MCF 10A (cell line): ENCODE measurements at regions not wholly inside any gene's neighbourhood (a gene's known extent, or its start where the extent isn't known, plus 50 kb on each side); places are given as distances from the start of the nearest gene placed in this dataset.

ENCODE experiments used
- BruUV-seq: library from RNA; stranded (reverse); fragments of 400-500 nt; replicated peaks from 2 replicates; lab custom pipeline; 2021; lab: Mats Ljungman, UMichigan
- CTCF ChIA-PET: fragments of 300-600 bp; sonication (Branson Sonifier 250); formaldehyde crosslinking; extraction: SDS; loops from one replicate; lab custom pipeline; 2021; ENCODE audit warnings: antibody characterized with exemption, inconsistent platforms; lab: Yijun Ruan, JAX
- POLR2A ChIA-PET: fragments of 300-600, 350-650 bp; sonication (Branson Sonifier 250); formaldehyde crosslinking; extraction: SDS; loops from one replicate; lab custom pipeline; 2020; ENCODE audit warnings: antibody characterized with exemption, inconsistent platforms; lab: Yijun Ruan, JAX
- DNase-seq: peaks from one replicate; pipeline ENCODE4 v3.0.0-alpha.2; 2018; ENCODE audit not compliant: unreplicated experiment
- H3K27ac Mint-ChIP-seq: one replicate; pipeline ENCODE4 v1.8.0; 2022; ENCODE audit warnings: mild to moderate bottlenecking, low read depth, mixed read lengths; ENCODE audit not compliant: unreplicated experiment
- H3K27me3 Mint-ChIP-seq: one replicate; pipeline ENCODE4 v1.8.0; 2022; ENCODE audit warnings: mixed read lengths; ENCODE audit not compliant: insufficient read depth, unreplicated experiment
- H3K36me3 Mint-ChIP-seq: one replicate; pipeline ENCODE4 v1.8.0; 2022; ENCODE audit warnings: mild to moderate bottlenecking, moderate library complexity, mixed read lengths; ENCODE audit not compliant: insufficient read depth, unreplicated experiment
- H3K4me1 Mint-ChIP-seq: one replicate; pipeline ENCODE4 v1.8.0; 2022; ENCODE audit warnings: mixed read lengths; ENCODE audit not compliant: insufficient read depth, unreplicated experiment
- H3K4me3 Mint-ChIP-seq: one replicate; pipeline ENCODE4 v1.8.0; 2022; ENCODE audit warnings: mild to moderate bottlenecking, moderate library complexity, mixed read lengths; ENCODE audit not compliant: unreplicated experiment
- H3K9me3 Mint-ChIP-seq: one replicate; pipeline ENCODE4 v1.8.0; 2022; ENCODE audit warnings: mixed read lengths; ENCODE audit not compliant: unreplicated experiment
- intact Hi-C: fragments of 100-400 bp; cut with micrococcal nuclease; formaldehyde crosslinking; loops from 2 replicates; pipeline ENCODE4 v1.14.1; 2022
- TF ChIP-seq, protein P1 (sequence below): fragments of 200-600 bp; IDR thresholded peaks from one replicate; pipeline ENCODE4 v1.8.0; 2022; ENCODE audit warnings: antibody characterized with exemption, mild to moderate bottlenecking; ENCODE audit not compliant: unreplicated experiment

- H3K27ac Mint-ChIP-seq: no peak overlapping the region
- H3K36me3 Mint-ChIP-seq: no peaks in the 10 kb centered on the region
- H3K27me3 Mint-ChIP-seq: no peaks in the 10 kb centered on the region
- no peaks in the 10 kb centered on the region for H3K9me3 Mint-ChIP-seq
- no peaks in the 10 kb centered on the region for H3K4me1 Mint-ChIP-seq
- H3K4me3 Mint-ChIP-seq: no peak overlapping the region
- CTCF ChIA-PET: no interaction called here
- no TSS peak for BruUV-seq
- TF ChIP-seq, protein P1, sequence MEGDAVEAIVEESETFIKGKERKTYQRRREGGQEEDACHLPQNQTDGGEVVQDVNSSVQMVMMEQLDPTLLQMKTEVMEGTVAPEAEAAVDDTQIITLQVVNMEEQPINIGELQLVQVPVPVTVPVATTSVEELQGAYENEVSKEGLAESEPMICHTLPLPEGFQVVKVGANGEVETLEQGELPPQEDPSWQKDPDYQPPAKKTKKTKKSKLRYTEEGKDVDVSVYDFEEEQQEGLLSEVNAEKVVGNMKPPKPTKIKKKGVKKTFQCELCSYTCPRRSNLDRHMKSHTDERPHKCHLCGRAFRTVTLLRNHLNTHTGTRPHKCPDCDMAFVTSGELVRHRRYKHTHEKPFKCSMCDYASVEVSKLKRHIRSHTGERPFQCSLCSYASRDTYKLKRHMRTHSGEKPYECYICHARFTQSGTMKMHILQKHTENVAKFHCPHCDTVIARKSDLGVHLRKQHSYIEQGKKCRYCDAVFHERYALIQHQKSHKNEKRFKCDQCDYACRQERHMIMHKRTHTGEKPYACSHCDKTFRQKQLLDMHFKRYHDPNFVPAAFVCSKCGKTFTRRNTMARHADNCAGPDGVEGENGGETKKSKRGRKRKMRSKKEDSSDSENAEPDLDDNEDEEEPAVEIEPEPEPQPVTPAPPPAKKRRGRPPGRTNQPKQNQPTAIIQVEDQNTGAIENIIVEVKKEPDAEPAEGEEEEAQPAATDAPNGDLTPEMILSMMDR: no peak
- POLR2A ChIA-PET: no interaction called here
- intact Hi-C loops: no loop called here
- no peak for DNase-seq
Observed at GRCh38 chr1:83709662-83710061, 289.3 kb downstream of the TTLL7 start.

GRCh38 chr1:83706354-83706938 is 292.5 kb downstream of the TTLL7 start:
- TF ChIP-seq, protein P1: no peak
- CTCF ChIA-PET: no interaction called here
- Mint-ChIP-seq H3K4me1 (no peaks in the 10 kb centered on the region), H3K4me3 (no peak overlapping the region), H3K36me3 (no peaks in the 10 kb centered on the region), H3K9me3 (no peaks in the 10 kb centered on the region), H3K27me3 (no peaks in the 10 kb centered on the region), H3K27ac (no peak overlapping the region)
- no peak for DNase-seq
- BruUV-seq: no TSS peak
- POLR2A ChIA-PET: no interaction called here
- intact Hi-C loops: no loop called here

- CTCF ChIA-PET: interaction anchor here (0.6 kb wide), 1 partner anchor 1731 kb away, joined by 3 read pairs; no protein-coding TSS in a partner anchor
- Mint-ChIP-seq H3K27ac (no peak overlapping the region), H3K9me3 (no peaks in the 10 kb centered on the region), H3K4me3 (no peak overlapping the region), H3K36me3 (no peaks in the 10 kb centered on the region), H3K27me3 (no peaks in the 10 kb centered on the region), H3K4me1 (no peaks in the 10 kb centered on the region)
- TF ChIP-seq, protein P1: no peak
- POLR2A ChIA-PET: no interaction called here
- BruUV-seq: no TSS peak
- intact Hi-C loops: no loop called here
- DNase-seq: peak; percentile 6
Observed at GRCh38 chr1:83705091-83705490, 293.8 kb downstream of the TTLL7 start.

DNA sequence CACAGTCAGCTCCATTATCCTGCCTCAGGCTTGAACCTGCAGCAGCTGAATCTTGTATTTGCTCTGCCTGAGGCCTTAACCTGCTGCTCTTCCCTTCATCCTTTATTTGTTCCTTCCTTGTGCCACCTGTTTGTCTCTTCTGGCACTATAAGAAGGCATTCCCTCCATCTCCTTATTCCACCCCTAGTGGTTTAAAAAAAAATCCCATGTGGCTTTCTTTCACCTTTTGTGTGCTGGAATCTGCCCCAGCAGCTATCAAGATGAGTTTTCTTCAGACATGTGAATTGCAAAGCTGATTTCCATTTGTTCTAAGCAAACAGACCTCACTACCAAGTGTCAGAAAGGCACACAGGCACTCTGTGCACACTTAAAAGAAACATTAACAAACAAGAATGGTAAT is 294.6 kb downstream of the TTLL7 start:
- H3K4me3 Mint-ChIP-seq: no peak overlapping the region
- H3K27ac Mint-ChIP-seq: no peak overlapping the region
- H3K9me3 Mint-ChIP-seq: peaks cover 3% of the 10 kb centered on the region
- H3K4me1 Mint-ChIP-seq: no peaks in the 10 kb centered on the region
- no TSS peak for BruUV-seq
- no peaks in the 10 kb centered on the region for H3K36me3 Mint-ChIP-seq
- no peak for DNase-seq
- TF ChIP-seq, protein P1: no peak
- ChIA-PET CTCF (no interaction called here), POLR2A (no interaction called here)
- intact Hi-C loops: no loop called here
- H3K27me3 Mint-ChIP-seq: no peaks in the 10 kb centered on the region
